Smooth muscle cell (in vitro differentiated cells): ENCODE measurements at regions not wholly inside any gene's neighbourhood (a gene's known extent, or its start where the extent isn't known, plus 50 kb on each side); places are given as distances from the start of the nearest gene placed in this dataset. TPM values are rescaled to one million over a fixed set of nuclear protein-coding genes. Genes with fewer than 3 reads are reported as not detected.

Experiments used
- DNase-seq: peaks from one replicate; lab custom pipeline; 2025; ENCODE audit not compliant: unreplicated experiment; lab: John Stamatoyannopoulos, UW
- H2AFZ ChIP-seq: fragments of 200-600 bp; sonication (generic); 2 replicates; pipeline ENCODE4 v1.6.0; 2016; ENCODE audit warnings: antibody characterized with exemption, low read depth, mild to moderate bottlenecking
- H3F3A ChIP-seq: fragments of 200-600 bp; sonication (generic); 2 replicates; pipeline ENCODE4 v1.6.0; 2017; ENCODE audit warnings: antibody characterized with exemption, low read depth
- H3K27ac ChIP-seq: fragments of 200-600 bp; sonication (generic); 2 replicates; pipeline ENCODE4 v1.5.1; 2016; ENCODE audit warnings: low read depth, mild to moderate bottlenecking
- H3K27me3 ChIP-seq: fragments of 200-600 bp; sonication (generic); 2 replicates; pipeline ENCODE4 v1.6.1; 2016; ENCODE audit warnings: low read depth, mild to moderate bottlenecking
- H3K36me3 ChIP-seq: fragments of 200-600 bp; sonication (generic); 2 replicates; pipeline ENCODE4 v1.5.1; 2016; ENCODE audit warnings: low read depth
- H3K4me1 ChIP-seq: fragments of 200-600 bp; sonication (generic); 2 replicates; pipeline ENCODE4 v1.5.1; 2016; ENCODE audit warnings: low read depth
- H3K4me2 ChIP-seq: fragments of 200-600 bp; sonication (generic); 2 replicates; pipeline ENCODE4 v1.6.0; 2016; ENCODE audit warnings: mild to moderate bottlenecking
- H3K4me3 ChIP-seq: fragments of 200-600 bp; sonication (generic); 2 replicates; pipeline ENCODE4 v1.5.1; 2016; ENCODE audit warnings: mild to moderate bottlenecking
- H3K79me2 ChIP-seq: fragments of 200-600 bp; sonication (generic); 2 replicates; pipeline ENCODE4 v1.6.0; 2016; ENCODE audit warnings: low read depth, mild to moderate bottlenecking
- H3K9ac ChIP-seq: fragments of 200-600 bp; sonication (generic); 2 replicates; pipeline ENCODE4 v1.6.0; 2016; ENCODE audit warnings: low read depth
- H3K9me3 ChIP-seq: fragments of 200-600 bp; sonication (generic); replicated peaks from 2 replicates; pipeline ENCODE4 v1.5.1; 2016; ENCODE audit warnings: low read depth
- H4K20me1 ChIP-seq: fragments of 200-600 bp; sonication (generic); 2 replicates; pipeline ENCODE4 v1.6.0; 2016; ENCODE audit warnings: low read depth
- whole genome bisulfite sequencing: methylation state at CpG from one replicate; pipeline ENCODE4 v1.1.7; 2016; ENCODE audit warnings: low lambda C conversion rate; 5-methylcytosine and 5-hydroxymethylcytosine counted together
- small RNA-seq: library from RNA; depleted of rRNA; stranded (forward); fragments of <200 nt; gene quantifications from one replicate; pipeline ENCODE3, GENCODE V24; 2014
- TF ChIP-seq, protein P1 (sequence below): fragments of 200-600 bp; sonication (generic); IDR thresholded peaks from 2 replicates; pipeline ENCODE4 v1.5.1; 2017; ENCODE audit warnings: borderline replicate concordance, mild to moderate bottlenecking, antibody characterized with exemption; ENCODE audit not compliant: insufficient read depth, poor library complexity, severe bottlenecking

DNA sequence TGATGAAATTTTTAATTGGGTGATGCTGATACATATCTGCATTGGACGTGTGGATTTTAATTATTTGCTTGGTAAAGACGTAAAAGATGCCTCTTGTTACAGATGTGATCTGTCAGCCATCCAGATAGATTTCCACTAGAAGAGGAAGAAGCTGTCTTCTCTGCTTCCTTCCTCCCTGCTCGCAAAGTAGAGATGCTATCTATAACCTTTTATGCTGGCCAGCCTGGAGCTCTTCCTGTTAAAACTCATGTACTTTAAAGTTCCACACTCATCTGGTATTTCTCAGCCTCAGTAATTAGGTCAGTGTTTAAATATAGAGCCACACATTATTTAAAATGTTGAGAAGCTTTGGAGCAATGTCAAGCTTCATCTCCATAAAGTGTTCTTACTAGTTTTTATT is 51.2 kb upstream of the TMEM229A start:
- TF ChIP-seq, protein P1, sequence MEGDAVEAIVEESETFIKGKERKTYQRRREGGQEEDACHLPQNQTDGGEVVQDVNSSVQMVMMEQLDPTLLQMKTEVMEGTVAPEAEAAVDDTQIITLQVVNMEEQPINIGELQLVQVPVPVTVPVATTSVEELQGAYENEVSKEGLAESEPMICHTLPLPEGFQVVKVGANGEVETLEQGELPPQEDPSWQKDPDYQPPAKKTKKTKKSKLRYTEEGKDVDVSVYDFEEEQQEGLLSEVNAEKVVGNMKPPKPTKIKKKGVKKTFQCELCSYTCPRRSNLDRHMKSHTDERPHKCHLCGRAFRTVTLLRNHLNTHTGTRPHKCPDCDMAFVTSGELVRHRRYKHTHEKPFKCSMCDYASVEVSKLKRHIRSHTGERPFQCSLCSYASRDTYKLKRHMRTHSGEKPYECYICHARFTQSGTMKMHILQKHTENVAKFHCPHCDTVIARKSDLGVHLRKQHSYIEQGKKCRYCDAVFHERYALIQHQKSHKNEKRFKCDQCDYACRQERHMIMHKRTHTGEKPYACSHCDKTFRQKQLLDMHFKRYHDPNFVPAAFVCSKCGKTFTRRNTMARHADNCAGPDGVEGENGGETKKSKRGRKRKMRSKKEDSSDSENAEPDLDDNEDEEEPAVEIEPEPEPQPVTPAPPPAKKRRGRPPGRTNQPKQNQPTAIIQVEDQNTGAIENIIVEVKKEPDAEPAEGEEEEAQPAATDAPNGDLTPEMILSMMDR: no peak
- 8% methylated on average over 3 of the region's 3 CpGs for WGBS
- DNase-seq: no peak

More for the DNA sequence above, 51.2 kb upstream of the TMEM229A start:
- H3K9me3 ChIP-seq: no peaks in the 10 kb centered on the region
- no peaks in the 10 kb centered on the region for H4K20me1 ChIP-seq
- no peak overlapping the region for H3K4me2 ChIP-seq
- H3K79me2 ChIP-seq: no peaks in the 10 kb centered on the region
- no peak overlapping the region for H2AFZ ChIP-seq
- H3K4me1 ChIP-seq: no peaks in the 10 kb centered on the region
- no peaks in the 10 kb centered on the region for H3F3A ChIP-seq
- no peak overlapping the region for H3K27ac ChIP-seq
- no peaks in the 10 kb centered on the region for H3K27me3 ChIP-seq
- no peaks in the 10 kb centered on the region for H3K36me3 ChIP-seq
- no peak overlapping the region for H3K4me3 ChIP-seq
- no peak overlapping the region for H3K9ac ChIP-seq

Small RNA genes in the stretch of these regions (small RNA-seq; reads per million reads assigned to genes)
- gene RNU6-102P: not detected
